Natural killer cell (primary cell): ENCODE measurements at regions not wholly inside any gene's neighbourhood (a gene's known extent, or its start where the extent isn't known, plus 50 kb on each side); places are given as distances from the start of the nearest gene placed in this dataset.

Experiments
- ATAC-seq, 3 donors: fragments of 150-1000 bp in 2 of 3; fragments of 200-7000 bp in 1 of 3; cut with Tn5 transposase; 1 replicate in 1 of 3; 2 replicates in 2 of 3; pipeline ENCODE4 v1.10.0; 2021; ENCODE audit warnings: mild to moderate bottlenecking in 2 of 3, moderate library complexity in 2 of 3
- DNase-seq, 2 donors: peaks; one replicate each; pipeline versions ENCODE4 v3.0.0 to v3.0.0-alpha.2; 2013 to 2021; ENCODE audit warnings: mixed read lengths in 1 of 2
- H3K27ac ChIP-seq: one replicate; pipeline ENCODE4 v1.5.1; 2013; ENCODE audit warnings: mild to moderate bottlenecking, low read length
- H3K27me3 ChIP-seq: one replicate; pipeline ENCODE4 v1.6.1; 2013; ENCODE audit warnings: low read length; ENCODE audit not compliant: control insufficient read depth, insufficient read depth
- H3K36me3 ChIP-seq: one replicate; pipeline ENCODE4 v1.6.1; 2013; ENCODE audit warnings: low read length; ENCODE audit not compliant: control insufficient read depth, insufficient read depth
- H3K4me1 ChIP-seq: one replicate; pipeline ENCODE4 v1.6.1; 2013; ENCODE audit warnings: low read length; ENCODE audit not compliant: control insufficient read depth, insufficient read depth
- H3K4me3 ChIP-seq: one replicate; pipeline ENCODE4 v1.5.1; 2013; ENCODE audit warnings: low read length
- H3K9me3 ChIP-seq: one replicate; pipeline ENCODE4 v1.6.1; 2013; ENCODE audit warnings: low read length; ENCODE audit not compliant: control insufficient read depth, insufficient read depth
- H3K27ac Mint-ChIP-seq, 2 donors: one replicate each; pipeline ENCODE4 v1.8.0; 2022; ENCODE audit warnings: mild to moderate bottlenecking in 2 of 2, mixed read lengths in 2 of 2, moderate library complexity in 1 of 2
- H3K27me3 Mint-ChIP-seq, 2 donors: one replicate each; pipeline ENCODE4 v1.8.0; 2022; ENCODE audit warnings: low read depth in 2 of 2, mixed read lengths in 2 of 2
- H3K36me3 Mint-ChIP-seq: one replicate; pipeline ENCODE4 v1.8.0; 2022; ENCODE audit warnings: mixed read lengths
- H3K4me1 Mint-ChIP-seq, 2 donors: one replicate each; pipeline ENCODE4 v1.8.0; 2022; ENCODE audit warnings: mixed read lengths in 2 of 2
- H3K4me3 Mint-ChIP-seq: one replicate; pipeline ENCODE4 v1.8.0; 2022; ENCODE audit warnings: mild to moderate bottlenecking, moderate library complexity, mixed read lengths
- H3K9me3 Mint-ChIP-seq, 2 donors: one replicate each; pipeline ENCODE4 v1.8.0; 2022; ENCODE audit warnings: mixed read lengths in 2 of 2
- WGBS: methylation state at CpG from one replicate; pipeline ENCODE4 v1.1.7; 2013; ENCODE audit warnings: missing lambda C conversion rate; ENCODE audit not compliant: insufficient coverage; 5-methylcytosine and 5-hydroxymethylcytosine counted together
- intact Hi-C: fragments of 100-400 bp; cut with micrococcal nuclease; formaldehyde crosslinking; loops from one replicate; pipeline ENCODE4 v1.14.2; 2022
- TF ChIP-seq, protein P1 (sequence below): fragments of 200-600 bp; IDR thresholded peaks from one replicate; pipeline ENCODE4 v1.8.0; 2022; ENCODE audit warnings: antibody characterized with exemption

DNA sequence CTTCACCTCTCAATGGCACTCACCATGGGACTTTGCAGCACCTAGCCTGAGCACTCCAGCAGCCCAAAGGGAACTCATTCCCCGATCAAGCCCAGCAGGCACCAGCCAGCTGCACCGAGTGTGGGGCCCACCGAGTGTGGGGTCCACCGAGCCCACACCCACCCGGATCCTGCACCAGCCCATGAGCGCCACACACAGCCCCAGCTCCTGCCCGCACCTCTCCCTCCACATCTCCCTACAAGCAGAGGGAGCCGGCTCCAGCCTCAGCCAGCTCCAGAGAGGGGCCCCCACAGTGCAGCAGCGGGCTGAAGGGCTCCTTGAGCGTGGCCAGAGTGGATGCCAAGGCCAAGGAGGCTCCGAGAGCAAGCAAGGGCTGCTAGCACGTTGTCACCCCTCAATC, 1182.4 kb downstream of the HACE1 start:
- intact Hi-C loops: no loop called here
- H3K27me3 Mint-ChIP-seq: no peaks in the 10 kb centered on the region
- no peaks in the 10 kb centered on the region for H3K4me1 Mint-ChIP-seq
- H3K27ac Mint-ChIP-seq: no peak overlapping the region
- DNase-seq (no peak), ATAC-seq (no peak)
- Histone ChIP-seq H3K36me3 (no peaks in the 10 kb centered on the region), H3K9me3 (no peaks in the 10 kb centered on the region), H3K4me3 (no peak overlapping the region), H3K27me3 (no peaks in the 10 kb centered on the region), H3K4me1 (no peaks in the 10 kb centered on the region), H3K27ac (no peak overlapping the region)
- no peak overlapping the region for H3K4me3 Mint-ChIP-seq
- H3K9me3 Mint-ChIP-seq: peaks cover 9% of the 10 kb centered on the region in 2 donors
- TF ChIP-seq, protein P1, sequence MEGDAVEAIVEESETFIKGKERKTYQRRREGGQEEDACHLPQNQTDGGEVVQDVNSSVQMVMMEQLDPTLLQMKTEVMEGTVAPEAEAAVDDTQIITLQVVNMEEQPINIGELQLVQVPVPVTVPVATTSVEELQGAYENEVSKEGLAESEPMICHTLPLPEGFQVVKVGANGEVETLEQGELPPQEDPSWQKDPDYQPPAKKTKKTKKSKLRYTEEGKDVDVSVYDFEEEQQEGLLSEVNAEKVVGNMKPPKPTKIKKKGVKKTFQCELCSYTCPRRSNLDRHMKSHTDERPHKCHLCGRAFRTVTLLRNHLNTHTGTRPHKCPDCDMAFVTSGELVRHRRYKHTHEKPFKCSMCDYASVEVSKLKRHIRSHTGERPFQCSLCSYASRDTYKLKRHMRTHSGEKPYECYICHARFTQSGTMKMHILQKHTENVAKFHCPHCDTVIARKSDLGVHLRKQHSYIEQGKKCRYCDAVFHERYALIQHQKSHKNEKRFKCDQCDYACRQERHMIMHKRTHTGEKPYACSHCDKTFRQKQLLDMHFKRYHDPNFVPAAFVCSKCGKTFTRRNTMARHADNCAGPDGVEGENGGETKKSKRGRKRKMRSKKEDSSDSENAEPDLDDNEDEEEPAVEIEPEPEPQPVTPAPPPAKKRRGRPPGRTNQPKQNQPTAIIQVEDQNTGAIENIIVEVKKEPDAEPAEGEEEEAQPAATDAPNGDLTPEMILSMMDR: no peak
- H3K36me3 Mint-ChIP-seq: no peaks in the 10 kb centered on the region
- 86% methylated on average over 12 of the region's 12 CpGs for WGBS

DNA sequence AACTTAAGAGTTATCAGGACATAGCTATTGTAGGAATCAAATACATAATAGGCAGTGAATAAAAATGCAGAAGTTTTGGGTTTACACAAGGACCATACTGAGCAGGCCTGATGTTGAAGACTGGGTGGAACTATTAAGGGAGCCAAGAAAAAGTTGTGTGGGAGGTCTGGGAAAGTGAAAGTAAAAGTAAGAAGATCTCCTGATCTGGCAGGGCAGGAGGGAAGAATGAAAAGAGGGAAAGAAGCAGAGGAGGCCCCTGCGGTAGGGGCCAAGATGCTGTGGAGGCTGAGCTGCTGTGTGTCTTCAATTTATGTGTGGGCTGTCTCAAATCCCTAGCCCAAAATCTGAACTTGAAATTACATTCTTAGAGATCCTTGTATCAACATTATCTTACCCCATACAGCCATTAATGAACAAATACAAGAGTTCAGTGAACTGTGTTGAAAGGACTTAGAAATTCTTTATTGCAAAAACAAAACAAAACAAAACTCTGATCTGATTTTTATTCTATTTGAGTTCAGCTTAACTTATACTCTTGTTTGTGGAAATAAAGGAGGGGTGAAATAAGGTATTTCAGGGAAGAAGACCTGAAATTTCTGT, 1183.8 kb downstream of the HACE1 start:
- Histone ChIP-seq H3K4me3 (no peak overlapping the region), H3K36me3 (no peaks in the 10 kb centered on the region), H3K27me3 (no peaks in the 10 kb centered on the region), H3K27ac (no peak overlapping the region), H3K9me3 (no peaks in the 10 kb centered on the region), H3K4me1 (no peaks in the 10 kb centered on the region)
- TF ChIP-seq, protein P1: no peak
- no peaks in the 10 kb centered on the region for H3K36me3 Mint-ChIP-seq
- intact Hi-C loops: no loop called here
- DNase-seq (no peak), ATAC-seq (no peak)
- 31% methylated on average over 1 of the region's 1 CpG for WGBS
- H3K27me3 Mint-ChIP-seq: no peaks in the 10 kb centered on the region
- H3K27ac Mint-ChIP-seq: no peak overlapping the region
- no peak overlapping the region for H3K4me3 Mint-ChIP-seq
- H3K9me3 Mint-ChIP-seq: peaks cover 9 to 13% of the 10 kb centered on the region in 2 donors
- no peaks in the 10 kb centered on the region for H3K4me1 Mint-ChIP-seq

DNA sequence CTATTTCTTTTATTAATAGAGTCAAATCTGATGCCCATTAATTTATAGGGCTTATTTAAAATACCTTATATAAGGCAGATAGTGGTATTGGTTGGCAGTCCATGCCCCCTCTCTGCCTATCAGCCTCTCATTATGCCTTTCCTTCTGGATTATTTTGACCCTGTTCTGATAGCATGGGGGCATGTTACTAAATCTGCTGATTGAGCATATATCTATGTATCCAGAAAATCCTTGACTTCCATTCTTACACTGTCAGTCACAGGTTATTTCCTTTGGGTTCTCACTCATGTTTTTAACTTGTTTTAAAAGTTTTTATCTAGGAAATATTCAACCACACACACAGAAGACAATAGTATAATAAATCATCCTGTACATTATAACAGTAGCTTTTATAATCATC, 1184.9 kb downstream of the HACE1 start:
- TF ChIP-seq, protein P1: no peak
- Mint-ChIP-seq H3K27me3 (no peaks in the 10 kb centered on the region), H3K27ac (no peak overlapping the region), H3K36me3 (no peaks in the 10 kb centered on the region), H3K4me3 (no peak overlapping the region), H3K4me1 (no peaks in the 10 kb centered on the region), H3K9me3 (peaks cover 7 to 16% of the 10 kb centered on the region in 2 donors)
- intact Hi-C loops: no loop called here
- Histone ChIP-seq H3K9me3 (no peaks in the 10 kb centered on the region), H3K27ac (no peak overlapping the region), H3K27me3 (no peaks in the 10 kb centered on the region), H3K4me3 (no peak overlapping the region), H3K36me3 (no peaks in the 10 kb centered on the region), H3K4me1 (no peaks in the 10 kb centered on the region)
- DNase-seq (no peak), ATAC-seq (no peak)

DNA sequence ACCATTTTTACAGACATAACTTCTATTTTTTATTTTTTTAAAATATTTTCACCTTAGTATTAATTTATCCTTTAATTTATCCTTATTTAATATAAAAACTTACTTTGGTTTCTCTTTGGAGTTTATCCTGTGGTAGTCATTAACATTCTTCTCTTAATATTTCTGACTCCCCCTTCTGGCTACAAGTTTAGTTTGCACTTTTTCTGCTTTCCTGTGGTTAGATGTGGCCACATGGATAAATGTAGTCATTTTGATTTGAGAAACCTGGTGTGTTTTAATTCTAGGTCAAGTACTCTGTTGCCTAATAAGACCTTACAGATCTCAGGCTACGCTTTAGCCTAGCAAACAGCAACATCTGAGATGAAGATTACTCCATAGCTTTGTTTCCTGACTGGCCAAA, 1187.5 kb downstream of the HACE1 start:
- Mint-ChIP-seq H3K36me3 (no peaks in the 10 kb centered on the region), H3K27ac (no peak overlapping the region), H3K4me1 (no peaks in the 10 kb centered on the region), H3K4me3 (no peak overlapping the region), H3K9me3 (peaks cover 9 to 19% of the 10 kb centered on the region in 2 donors), H3K27me3 (no peaks in the 10 kb centered on the region)
- DNase-seq (no peak), ATAC-seq (no peak)
- TF ChIP-seq, protein P1: no peak
- 88% methylated on average over 1 of the region's 1 CpG for WGBS
- Histone ChIP-seq H3K4me3 (no peak overlapping the region), H3K36me3 (no peaks in the 10 kb centered on the region), H3K27me3 (no peaks in the 10 kb centered on the region), H3K4me1 (no peaks in the 10 kb centered on the region), H3K27ac (no peak overlapping the region), H3K9me3 (no peaks in the 10 kb centered on the region)
- intact Hi-C loops: no loop called here
